HL-60 (cell line): ENCODE measurements at regions not wholly inside any gene's neighbourhood (a gene's known extent, or its start where the extent isn't known, plus 50 kb on each side); places are given as distances from the start of the nearest gene placed in this dataset.

ENCODE experiments used
- DNase-seq, 2 experiments: peaks; one replicate each; pipeline ENCODE4 v3.0.0-alpha.2; 2010 to 2020; ENCODE audit warnings: low read depth in 1 of 2, low spot score in 1 of 2
- H3K27ac ChIP-seq: fragments of 250-450 bp; sonication (Bioruptor Pico); replicated peaks from 2 replicates; pipeline ENCODE4 v1.5.1; 2020; ENCODE audit warnings: mild to moderate bottlenecking, moderate library complexity
- H3K27me3 ChIP-seq: fragments of 250-450 bp; sonication (Bioruptor Pico); 2 replicates; pipeline ENCODE4 v1.5.1; 2021; ENCODE audit warnings: mild to moderate bottlenecking, moderate library complexity; ENCODE audit not compliant: insufficient read depth, poor library complexity, severe bottlenecking
- H3K4me3 ChIP-seq: replicated peaks from 2 replicates; pipeline ENCODE4 v1.5.1; 2011; ENCODE audit warnings: mild to moderate bottlenecking, control low read depth, low read length; ENCODE audit not compliant: insufficient read depth
- CTCF ChIP-seq: IDR thresholded peaks from one replicate; pipeline ENCODE4 v1.5.1; 2011; ENCODE audit warnings: low read length, control low read depth, inconsistent platforms; ENCODE audit not compliant: insufficient read depth
- GABPA ChIP-seq: IDR thresholded peaks from 2 replicates; pipeline ENCODE4 v1.6.1; 2012; ENCODE audit warnings: low read depth
- POLR2AphosphoS5 ChIP-seq: IDR thresholded peaks from 2 replicates; pipeline ENCODE4 v1.6.1; 2012; ENCODE audit warnings: low read depth
- REST ChIP-seq: IDR thresholded peaks from 2 replicates; pipeline ENCODE4 v1.6.1; 2012; ENCODE audit warnings: low read depth; ENCODE audit not compliant: insufficient replicate concordance
- SPI1 ChIP-seq: IDR thresholded peaks from 2 replicates; pipeline ENCODE4 v1.6.1; 2012; ENCODE audit warnings: low read depth, mild to moderate bottlenecking, borderline replicate concordance

GRCh38 chr18:61662726-61663125 lies 230.1 kb downstream of the RNF152 start:
- H3K27me3 ChIP-seq, result no peaks in the 10 kb centered on the region
- no peak for DNase-seq
- no peak for TF ChIP-seq SPI1
- TF ChIP-seq GABPA, result no peak
- no peak for TF ChIP-seq POLR2AphosphoS5
- no peak for TF ChIP-seq REST
- no peak for TF ChIP-seq CTCF
- no peak overlapping the region for H3K27ac ChIP-seq
- H3K4me3 ChIP-seq, result no peak overlapping the region

- Histone ChIP-seq H3K27ac (no peak overlapping the region), H3K27me3 (no peaks in the 10 kb centered on the region), H3K4me3 (no peak overlapping the region)
- TF ChIP-seq SPI1 (no peak), REST (no peak), CTCF (no peak), GABPA (no peak), POLR2AphosphoS5 (no peak)
- DNase-seq, result no peak
Observed at GRCh38 chr18:61658431-61658830, 234.4 kb downstream of the RNF152 start.

GRCh38 chr18:61657066-61657732 lies 235.6 kb downstream of the RNF152 start:
- Histone ChIP-seq H3K27ac (no peak overlapping the region), H3K4me3 (no peak overlapping the region), H3K27me3 (no peaks in the 10 kb centered on the region)
- no peak for DNase-seq
- TF ChIP-seq POLR2AphosphoS5 (no peak), GABPA (no peak), SPI1 (no peak), REST (no peak), CTCF (no peak)
